Transverse colon (tissue), 4 donors: ENCODE measurements at regions not wholly inside any gene's neighbourhood (a gene's known extent, or its start where the extent isn't known, plus 50 kb on each side); places are given as distances from the start of the nearest gene placed in this dataset.

Experiments
- DNase-seq: peaks from one replicate; pipeline ENCODE4 v3.0.0-alpha.2; 2019
- H3K27ac ChIP-seq, 4 donors: fragments of 200-600 bp; sonication (generic); 2 replicates each; pipeline ENCODE4 v1.5.1; 2016 to 2018; ENCODE audit warnings: inconsistent platforms in 4 of 4
- H3K27me3 ChIP-seq: fragments of 200-600 bp; sonication (generic); 2 replicates; pipeline ENCODE4 v1.5.1; 2017; ENCODE audit warnings: inconsistent platforms
- H3K36me3 ChIP-seq, 4 donors: fragments of 200-600 bp; sonication (generic); 2 replicates each; pipeline ENCODE4 v1.5.1; 2017 to 2019; ENCODE audit warnings: inconsistent platforms in 4 of 4
- H3K4me1 ChIP-seq, 4 donors: fragments of 200-600 bp; sonication (generic); 2 replicates each; pipeline ENCODE4 v1.5.1; 2017 to 2020; ENCODE audit warnings: inconsistent platforms in 4 of 4
- H3K4me3 ChIP-seq, 4 donors: fragments of 200-600 bp; sonication (generic); 1 replicate in 1 of 4; 2 replicates in 3 of 4; pipeline versions ENCODE4 v1.5.1 to v1.6.1; 2017 to 2019; ENCODE audit warnings: inconsistent platforms in 4 of 4
- H3K9me3 ChIP-seq, 2 donors: fragments of 200-600 bp; sonication (generic); 2 replicates each; pipeline ENCODE4 v1.5.1; 2017 to 2019; ENCODE audit warnings: inconsistent platforms in 2 of 2
- EP300 ChIP-seq: sonication (generic); formaldehyde crosslinking; IDR thresholded peaks from one replicate; pipeline ENCODE4 v1.6.1; 2017; ENCODE audit warnings: antibody characterized with exemption, low read depth
- POLR2A ChIP-seq: fragments of 450-650 bp; IDR thresholded peaks from one replicate; pipeline ENCODE4 v1.6.1; 2016; ENCODE audit warnings: antibody characterized with exemption, mild to moderate bottlenecking, moderate library complexity
- POLR2AphosphoS5 ChIP-seq, 3 donors: sonication (generic); formaldehyde crosslinking; IDR thresholded peaks; one replicate each; pipeline ENCODE4 v1.6.1; 2016; ENCODE audit warnings: antibody characterized with exemption in 3 of 3
- WGBS, 2 donors: methylation state at CpG; one replicate each; pipeline ENCODE4 v1.1.5; 2018; ENCODE audit warnings: low coverage in 1 of 2; 5-methylcytosine and 5-hydroxymethylcytosine counted together
- in situ Hi-C, 4 donors: fragments of 200-750 bp; cut with MboI; loops; one replicate each; pipeline versions ENCODE4 v1.15.0 to v1.15.1; 2017; ENCODE audit warnings: low sequenced_read_pairs in 3 of 4, low pct_ligation_motif_present in 1 of 4, low pct_unique_long_range_greater_than_20kb in 1 of 4
- intact Hi-C: fragments of 100-400 bp; cut with DNase I; formaldehyde crosslinking; loops from one replicate; pipeline ENCODE4 v1.15.1; 2023; ENCODE audit warnings: low total_unique reads
- TF ChIP-seq, protein P1 (sequence below), 5 experiments: fragments of 200-600 bp in 3 of 5; fragments of 450-650 bp in 2 of 5; sonication (generic) in 3 of 5; IDR thresholded peaks; 1 replicate in 2 of 5; 2 replicates in 3 of 5; pipeline ENCODE4 v1.5.1; 2016 to 2017; ENCODE audit warnings: antibody characterized with exemption in 5 of 5, inconsistent platforms in 3 of 5, mild to moderate bottlenecking in 2 of 5, moderate library complexity in 1 of 5

GRCh38 chr19:30283556-30283955, 88.6 kb upstream of the ZNF536 start:
- Histone ChIP-seq H3K4me1 (no peaks in the 10 kb centered on the region), H3K27ac (no peak overlapping the region), H3K9me3 (no peaks in the 10 kb centered on the region), H3K36me3 (no peaks in the 10 kb centered on the region), H3K4me3 (no peak overlapping the region), H3K27me3 (peaks cover 4% of the 10 kb centered on the region)
- TF ChIP-seq, protein P1, sequence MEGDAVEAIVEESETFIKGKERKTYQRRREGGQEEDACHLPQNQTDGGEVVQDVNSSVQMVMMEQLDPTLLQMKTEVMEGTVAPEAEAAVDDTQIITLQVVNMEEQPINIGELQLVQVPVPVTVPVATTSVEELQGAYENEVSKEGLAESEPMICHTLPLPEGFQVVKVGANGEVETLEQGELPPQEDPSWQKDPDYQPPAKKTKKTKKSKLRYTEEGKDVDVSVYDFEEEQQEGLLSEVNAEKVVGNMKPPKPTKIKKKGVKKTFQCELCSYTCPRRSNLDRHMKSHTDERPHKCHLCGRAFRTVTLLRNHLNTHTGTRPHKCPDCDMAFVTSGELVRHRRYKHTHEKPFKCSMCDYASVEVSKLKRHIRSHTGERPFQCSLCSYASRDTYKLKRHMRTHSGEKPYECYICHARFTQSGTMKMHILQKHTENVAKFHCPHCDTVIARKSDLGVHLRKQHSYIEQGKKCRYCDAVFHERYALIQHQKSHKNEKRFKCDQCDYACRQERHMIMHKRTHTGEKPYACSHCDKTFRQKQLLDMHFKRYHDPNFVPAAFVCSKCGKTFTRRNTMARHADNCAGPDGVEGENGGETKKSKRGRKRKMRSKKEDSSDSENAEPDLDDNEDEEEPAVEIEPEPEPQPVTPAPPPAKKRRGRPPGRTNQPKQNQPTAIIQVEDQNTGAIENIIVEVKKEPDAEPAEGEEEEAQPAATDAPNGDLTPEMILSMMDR (IDR thresholded peaks at IDR 0.05): no peak
- TF ChIP-seq POLR2A (no peak), EP300 (no peak), POLR2AphosphoS5 (IDR thresholded peaks at IDR 0.05) (no peak)
- in situ Hi-C loops: no loop called here
- 74 to 80% methylated on average over 2 of the region's 2 CpGs for WGBS, 2 donors
- intact Hi-C loops: loop anchor here (5.0 kb wide), 1 partner anchor 336 kb away; no protein-coding TSS in a partner anchor
- no peak for DNase-seq

DNA sequence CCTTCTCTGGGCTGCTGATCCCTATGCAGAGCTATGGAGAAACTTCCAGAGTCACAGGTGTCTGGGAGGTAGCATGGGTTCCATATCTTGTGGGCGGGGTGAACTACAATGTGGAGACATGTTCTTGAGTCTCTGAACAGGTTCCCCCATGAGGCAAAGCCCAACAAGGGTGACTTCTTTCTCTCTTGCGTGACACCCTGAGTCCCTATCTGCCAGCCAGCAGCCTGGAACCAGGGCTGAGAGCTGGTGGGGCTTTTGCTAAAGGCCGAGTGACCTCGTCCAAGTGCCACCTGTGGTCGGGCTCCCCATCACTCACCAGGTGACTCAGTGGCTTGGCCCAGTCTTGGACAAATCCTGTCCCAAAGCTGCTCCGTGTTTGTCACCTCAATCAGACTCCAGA, 88.0 kb upstream of the ZNF536 start:
- Histone ChIP-seq H3K36me3 (no peaks in the 10 kb centered on the region), H3K9me3 (no peaks in the 10 kb centered on the region), H3K27ac (no peak overlapping the region), H3K4me3 (no peak overlapping the region), H3K4me1 (no peaks in the 10 kb centered on the region), H3K27me3 (peaks cover 4% of the 10 kb centered on the region)
- intact Hi-C loops: loop anchor here (5.0 kb wide), 1 partner anchor 337 kb away; no protein-coding TSS in a partner anchor
- DNase-seq: no peak
- TF ChIP-seq POLR2A: no peak
- TF ChIP-seq, protein P1 (IDR thresholded peaks at IDR 0.05): no peak
- no peak for TF ChIP-seq POLR2AphosphoS5 (IDR thresholded peaks at IDR 0.05)
- TF ChIP-seq EP300: no peak
- WGBS, 2 donors: 85% methylated on average over 6 of the region's 6 CpGs; no CpG with 5 or more reads in 1 of the 2 donors
- in situ Hi-C loops: no loop called here

DNA sequence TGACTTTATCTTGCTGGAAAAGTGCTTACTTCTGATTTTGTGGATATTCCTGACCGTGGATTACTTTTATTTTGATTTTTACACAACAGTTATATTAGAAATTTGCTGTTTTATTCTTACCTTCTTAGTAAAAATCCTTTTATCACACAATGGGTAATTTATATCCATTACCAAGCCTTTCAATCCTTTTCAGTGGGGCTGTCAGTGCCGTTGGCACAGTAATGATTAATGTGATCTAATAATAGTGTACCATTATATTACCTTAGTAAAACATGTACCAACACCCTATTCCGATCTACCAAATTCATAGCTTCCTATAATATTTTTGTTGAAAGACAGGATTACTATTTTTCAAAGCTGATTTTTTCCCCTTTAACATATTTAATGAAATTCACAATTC, 87.3 kb upstream of the ZNF536 start:
- H3K4me3 ChIP-seq: no peak overlapping the region
- in situ Hi-C loops (no loop called here), intact Hi-C loops (loop anchor here (5.0 kb wide), 1 partner anchor 338 kb away; no protein-coding TSS in a partner anchor)
- H3K27ac ChIP-seq: no peak overlapping the region
- H3K36me3 ChIP-seq: no peaks in the 10 kb centered on the region
- H3K9me3 ChIP-seq: no peaks in the 10 kb centered on the region
- TF ChIP-seq POLR2AphosphoS5 (IDR thresholded peaks at IDR 0.05) (no peak), EP300 (no peak), POLR2A (no peak)
- TF ChIP-seq, protein P1 (IDR thresholded peaks at IDR 0.05): no peak
- WGBS, 2 donors: 61 to 80% methylated on average over 3 of the region's 3 CpGs
- DNase-seq: no peak
- H3K27me3 ChIP-seq: peaks cover 4% of the 10 kb centered on the region
- H3K4me1 ChIP-seq: no peaks in the 10 kb centered on the region

DNA sequence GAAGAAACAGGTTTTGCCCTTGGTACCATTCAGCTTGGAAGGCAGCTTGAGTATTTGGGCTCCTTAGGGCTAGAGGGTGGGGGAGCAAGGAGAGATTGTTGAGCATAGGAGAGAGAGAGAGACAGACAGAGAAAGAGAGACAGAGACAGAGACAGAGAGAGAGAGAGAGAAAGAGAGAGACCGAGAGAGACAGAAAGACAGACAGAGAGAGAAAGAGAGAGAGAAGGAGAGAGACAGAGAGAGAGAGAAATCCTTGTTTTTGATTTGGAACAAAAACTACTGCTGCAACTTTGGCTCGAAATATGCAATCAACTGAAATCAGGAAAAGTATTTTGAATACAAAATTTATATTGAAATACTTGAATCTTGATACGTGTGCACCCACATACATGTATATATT, 85.8 kb upstream of the ZNF536 start:
- TF ChIP-seq EP300: no peak
- TF ChIP-seq, protein P1 (IDR thresholded peaks at IDR 0.05): no peak
- no peak for TF ChIP-seq POLR2AphosphoS5 (IDR thresholded peaks at IDR 0.05)
- no peak for TF ChIP-seq POLR2A
- peaks cover 4% of the 10 kb centered on the region for H3K27me3 ChIP-seq
- intact Hi-C loops (no loop called here), in situ Hi-C loops (no loop called here)
- no peaks in the 10 kb centered on the region for H3K36me3 ChIP-seq
- DNase-seq: no peak
- no peak overlapping the region for H3K27ac ChIP-seq
- no peak overlapping the region for H3K4me3 ChIP-seq
- 75 to 84% methylated on average over 3 of the region's 3 CpGs for WGBS, 2 donors
- H3K4me1 ChIP-seq: no peaks in the 10 kb centered on the region
- no peaks in the 10 kb centered on the region for H3K9me3 ChIP-seq
